CD4-positive, alpha-beta T cell treated with Interferon gamma for 1 hour (primary cell): ENCODE measurements at regions not wholly inside any gene's neighbourhood (a gene's known extent, or its start where the extent isn't known, plus 50 kb on each side); places are given as distances from the start of the nearest gene placed in this dataset.
"Not testable (repeated sequence)": the region's sequence is repeated elsewhere in the genome, so short reads cannot be mapped to it uniquely, and the experiment has no call there.

Experiments used
- DNase-seq: peaks from one replicate; pipeline ENCODE4 v3.0.0-alpha.2; 2020

DNA sequence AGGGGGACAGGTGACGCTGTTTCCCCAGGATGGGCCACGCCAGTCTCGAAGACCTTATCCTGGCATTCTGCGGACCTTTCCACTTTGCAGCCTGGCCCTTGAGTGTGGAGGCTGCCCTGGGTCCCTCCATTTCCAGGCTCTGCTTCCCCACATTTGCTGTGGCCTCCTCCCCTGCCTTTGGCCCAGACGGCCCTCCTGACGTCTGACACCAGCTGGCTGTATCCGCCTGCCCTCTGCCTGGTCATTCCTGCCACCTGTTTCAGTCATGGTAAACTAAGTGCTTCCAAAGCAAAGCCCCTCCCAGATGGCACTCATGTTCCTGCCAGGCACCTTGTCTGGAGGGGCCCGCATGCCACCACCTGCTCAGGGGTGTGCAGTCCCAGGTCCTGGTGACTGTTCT, 95.1 kb downstream of the ASB1 start:
- DNase-seq: no peak

- no peak for DNase-seq
Observed at GRCh38 chr2:238523158-238524110, 96.7 kb downstream of the ASB1 start.

- no peak for DNase-seq
Observed at GRCh38 chr2:238524426-238524983, 97.8 kb downstream of the ASB1 start.

- DNase-seq: no peak
Observed at GRCh38 chr2:238525990-238526389, 99.3 kb downstream of the ASB1 start.

- DNase-seq: no peak
Observed at GRCh38 chr2:238527565-238527964, 100.8 kb downstream of the ASB1 start.

DNA sequence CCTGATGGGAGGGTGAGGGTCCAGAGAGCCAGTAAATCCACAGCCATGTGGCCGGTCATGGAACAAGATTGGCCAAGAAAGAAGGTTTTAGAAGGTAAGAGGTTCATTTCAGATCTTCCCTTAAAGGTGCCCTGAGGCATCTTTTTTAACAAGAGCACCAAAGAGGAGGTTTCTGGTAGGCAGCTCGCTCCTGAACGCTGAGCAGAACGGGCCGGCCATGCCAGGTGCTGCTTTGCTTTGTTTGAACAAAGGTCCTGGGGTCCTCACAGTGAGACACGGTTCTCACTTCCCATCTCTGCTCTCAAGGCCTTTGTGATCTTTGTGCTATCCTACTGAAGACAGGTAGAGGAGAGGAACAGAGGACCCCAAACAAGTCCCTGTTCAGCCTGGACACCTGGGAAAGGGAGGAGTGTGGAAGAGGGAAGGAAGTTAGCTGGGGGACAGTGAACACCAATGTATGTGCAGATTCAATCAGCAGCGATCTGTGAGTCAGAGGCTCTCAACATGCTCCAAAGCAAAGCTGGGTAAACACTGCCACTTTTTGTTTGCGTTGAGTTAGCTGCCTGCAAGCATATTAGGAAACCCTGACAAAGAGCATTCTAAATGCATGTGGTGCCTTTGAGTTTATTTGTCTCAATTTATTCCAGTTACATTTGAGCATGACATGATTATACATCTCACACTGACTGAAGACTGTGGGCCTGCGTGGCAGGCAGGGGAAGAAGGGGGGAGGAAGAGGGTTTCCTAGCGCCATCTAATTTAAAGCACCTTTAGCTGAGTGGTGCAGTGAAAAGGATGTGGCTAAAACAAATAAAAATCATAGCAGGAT, 102.4 kb downstream of the ASB1 start:
- no peak for DNase-seq

GRCh38 chr2:238531017-238531645, 104.4 kb downstream of the ASB1 start:
- DNase-seq: not testable (repeated sequence)

DNA sequence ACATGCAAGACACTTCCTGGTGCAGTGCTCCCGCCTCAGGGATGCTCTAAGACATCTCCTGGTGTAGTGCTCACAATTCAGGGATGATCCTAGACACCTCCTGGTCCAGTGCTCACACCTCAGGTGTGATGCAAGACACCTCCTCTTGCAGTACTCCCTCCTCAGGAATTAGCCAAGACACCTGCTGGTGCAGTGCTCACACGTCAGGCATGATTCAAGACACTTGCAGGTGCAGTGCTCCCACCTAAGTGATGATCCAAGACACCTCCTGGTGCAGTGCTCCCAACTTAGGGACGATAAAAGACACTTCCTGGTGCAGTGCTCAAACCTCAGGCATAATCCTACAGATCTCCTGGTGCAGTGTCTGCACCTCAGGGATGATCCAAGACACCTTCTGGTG, 117.0 kb downstream of the ASB1 start:
- not testable (repeated sequence) for DNase-seq

DNA sequence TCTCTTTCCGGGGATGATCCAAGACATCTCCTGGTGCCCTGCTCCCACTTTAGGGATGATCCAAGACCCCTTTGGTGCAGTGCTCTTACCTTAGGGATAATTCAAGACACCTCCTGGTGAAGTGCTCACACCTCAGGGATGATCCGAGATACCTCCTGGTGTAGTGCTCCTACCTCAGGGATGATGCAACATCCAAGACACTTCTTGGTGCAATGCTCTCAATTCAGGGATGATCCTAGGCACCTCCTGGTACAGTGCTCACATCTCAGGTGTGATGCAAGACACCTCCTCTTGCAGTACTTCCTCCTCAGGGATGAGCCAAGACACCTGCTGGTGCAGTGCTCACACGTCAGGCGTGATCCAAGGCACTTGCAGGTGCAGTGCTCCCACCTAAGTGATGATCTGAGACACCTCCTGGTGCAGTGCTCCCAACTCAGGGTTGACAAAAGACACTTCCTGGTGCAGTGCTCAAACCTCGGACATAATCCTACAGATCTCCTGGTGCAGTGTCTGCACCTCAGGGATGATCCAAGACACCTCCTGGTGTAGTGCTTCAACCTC, 122.3 kb downstream of the ASB1 start:
- DNase-seq: no peak

GRCh38 chr2:238549866-238550265, 123.1 kb downstream of the ASB1 start:
- DNase-seq: no peak

DNA sequence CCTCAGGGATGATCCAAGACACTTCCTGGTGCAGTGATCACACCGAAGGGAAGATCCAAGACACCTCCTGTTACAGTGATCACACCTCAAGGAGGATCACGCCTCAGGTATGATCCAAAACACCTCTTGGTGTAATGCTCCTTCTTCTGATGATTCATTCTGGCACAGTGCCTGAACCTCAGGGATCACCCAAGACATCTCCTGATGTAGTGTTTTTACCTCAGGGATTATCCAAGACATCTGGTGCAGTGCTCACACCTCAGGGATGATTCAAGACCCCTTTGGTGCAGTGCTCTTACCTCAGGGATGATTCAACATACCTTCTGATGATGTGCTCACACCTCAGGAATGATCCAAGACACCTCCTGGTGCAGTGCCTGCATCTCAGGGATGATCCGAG, 124.4 kb downstream of the ASB1 start:
- no peak for DNase-seq

GRCh38 chr2:238552226-238552625, 125.5 kb downstream of the ASB1 start:
- DNase-seq: no peak

GRCh38 chr2:238553159-238553558, 126.4 kb downstream of the ASB1 start:
- DNase-seq: no peak

GRCh38 chr2:238554468-238555315, 128.0 kb downstream of the ASB1 start:
- no peak for DNase-seq

DNA sequence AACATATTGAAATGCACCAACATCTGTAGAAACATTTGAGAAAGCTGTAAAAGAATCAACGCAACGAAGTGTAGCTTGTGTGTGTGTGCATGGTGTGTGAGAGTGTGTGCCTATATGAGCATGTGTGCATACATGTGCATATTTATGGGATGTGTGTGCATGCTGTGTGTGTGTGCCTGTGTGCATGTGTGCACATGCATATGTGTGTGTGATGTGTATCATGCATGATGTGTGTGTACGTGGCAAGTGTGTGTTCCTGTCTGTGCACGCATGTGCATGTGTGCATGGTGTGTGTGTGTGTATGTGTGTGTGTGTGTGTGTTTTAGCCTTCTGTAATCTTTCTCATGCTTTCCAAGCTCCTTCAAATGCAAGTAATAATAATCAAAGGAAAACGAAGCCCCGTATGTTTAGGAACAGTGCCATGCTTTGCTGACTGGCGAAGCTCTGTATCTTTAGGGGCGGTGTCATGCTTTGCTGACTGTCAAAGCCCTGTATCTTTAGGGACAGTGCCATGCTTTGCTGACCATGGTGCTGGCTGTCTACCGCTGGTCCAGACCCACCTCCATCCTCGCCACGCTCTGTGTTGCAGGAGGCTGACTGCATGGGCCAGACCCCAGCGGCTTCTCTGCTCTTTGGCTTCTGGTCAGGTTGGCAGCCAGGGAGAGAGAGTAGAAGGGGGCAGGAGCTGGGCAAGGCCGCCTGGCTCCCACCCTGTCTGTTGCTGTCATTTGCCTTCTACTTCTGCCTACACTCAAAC, 129.2 kb downstream of the ASB1 start:
- DNase-seq: no peak

DNA sequence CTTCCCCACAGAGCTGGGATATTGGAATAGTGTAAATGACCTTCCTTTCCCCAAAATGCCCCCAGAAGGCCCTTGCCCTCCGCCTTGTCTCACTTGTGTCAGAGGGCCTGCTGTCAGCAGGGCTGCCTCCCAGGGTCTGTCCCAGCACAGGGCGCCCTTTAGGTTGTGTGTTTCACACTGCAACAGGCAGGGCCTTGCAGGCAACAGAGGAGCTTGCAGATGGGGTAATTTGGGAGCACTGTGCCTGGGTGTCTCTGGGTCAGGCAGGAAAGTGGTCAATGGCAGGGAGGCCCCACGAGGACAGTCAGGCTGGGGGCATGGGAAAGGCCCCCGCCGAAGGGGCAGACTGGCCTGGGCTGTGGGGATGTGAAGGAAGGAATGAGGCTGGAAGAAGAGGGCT, 130.7 kb downstream of the ASB1 start:
- no peak for DNase-seq

GRCh38 chr2:238557936-238558335, 131.2 kb downstream of the ASB1 start:
- DNase-seq: no peak

- no peak for DNase-seq
Observed at GRCh38 chr2:238558456-238559099, 131.9 kb downstream of the ASB1 start.

- no peak for DNase-seq
Observed at GRCh38 chr2:238560234-238560633, 133.5 kb downstream of the ASB1 start.

DNA sequence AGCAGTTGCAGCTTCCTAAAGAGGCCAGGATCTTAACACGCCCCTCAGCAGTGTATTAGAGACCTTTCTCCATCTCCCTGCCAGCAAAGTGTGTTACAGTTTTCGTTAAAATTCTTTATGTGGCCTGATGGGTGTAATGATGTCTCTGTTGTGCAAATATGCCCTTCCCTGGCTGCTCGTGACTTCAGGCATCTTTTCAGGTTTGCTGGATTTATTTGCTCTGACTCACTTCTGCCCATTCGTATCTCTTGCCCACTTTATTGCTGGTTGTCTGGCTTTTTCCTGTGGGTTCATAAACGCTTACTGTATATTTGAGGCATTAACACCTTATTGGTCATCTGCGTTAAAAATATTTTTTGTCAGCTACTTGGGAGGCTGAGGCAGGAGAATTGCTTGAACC, 134.5 kb downstream of the ASB1 start:
- no peak for DNase-seq
